H1 (cell line): ENCODE measurements at regions not wholly inside any gene's neighbourhood (a gene's known extent, or its start where the extent isn't known, plus 50 kb on each side); places are given as distances from the start of the nearest gene placed in this dataset.

Experiments
- CTCF ChIA-PET: fragments of 300-600 bp; sonication (Branson Sonifier 250); formaldehyde crosslinking; loops from one replicate; lab custom pipeline; 2021; ENCODE audit not compliant: partially characterized antibody; lab: Charles Lee
- POLR2A ChIA-PET: fragments of 300-600 bp; sonication (Branson Sonifier 250); formaldehyde crosslinking; loops from one replicate; lab custom pipeline; 2021; ENCODE audit warnings: inconsistent platforms; ENCODE audit not compliant: partially characterized antibody; lab: Charles Lee
- DNase-seq, 2 experiments: peaks; one replicate each; pipeline versions ENCODE4 v3.0.0 to v3.0.0-alpha.2; 2010 to 2022; ENCODE audit warnings: low spot score in 2 of 2, low read depth in 1 of 2, mixed read lengths in 1 of 2
- FAIRE-seq: peaks from 2 replicates; lab custom pipeline; 2011; peaks lifted over from hg19 to GRCh38; lab: Jason Lieb, UNC
- H2AFZ ChIP-seq: 2 replicates; pipeline ENCODE4 v1.8.1; 2012; ENCODE audit warnings: low read length, inconsistent platforms
- H2AK5ac ChIP-seq: 2 replicates; pipeline ENCODE4 v1.6.1; 2013; ENCODE audit warnings: low read depth, low read length
- H2BK120ac ChIP-seq: replicated peaks from 2 replicates; pipeline ENCODE3; 2013; ENCODE audit warnings: low read depth, low read length, inconsistent platforms
- H2BK12ac ChIP-seq: 2 replicates; pipeline ENCODE4 v1.6.1; 2013; ENCODE audit warnings: low read depth, low read length
- H2BK15ac ChIP-seq: 2 replicates; pipeline ENCODE4 v1.6.1; 2013; ENCODE audit warnings: low read length
- H2BK20ac ChIP-seq: 2 replicates; pipeline ENCODE4 v1.6.1; 2013; ENCODE audit warnings: low read length
- H2BK5ac ChIP-seq: 2 replicates; pipeline ENCODE4 v1.6.1; 2013; ENCODE audit warnings: low read depth, low read length
- H3K14ac ChIP-seq: 2 replicates; pipeline ENCODE4 v1.6.1; 2013; ENCODE audit warnings: inconsistent platforms; ENCODE audit not compliant: insufficient read length
- H3K18ac ChIP-seq: 2 replicates; pipeline ENCODE4 v1.6.1; 2013; ENCODE audit warnings: low read length; ENCODE audit errors: extremely low read depth
- H3K23ac ChIP-seq: 2 replicates; pipeline ENCODE4 v1.6.1; 2013; ENCODE audit warnings: inconsistent platforms; ENCODE audit not compliant: insufficient read length
- H3K23me2 ChIP-seq: 2 replicates; pipeline ENCODE4 v1.6.1; 2013; ENCODE audit warnings: low read depth, low read length
- H3K27ac ChIP-seq: 2 replicates; pipeline ENCODE4 v1.6.1; 2011; ENCODE audit warnings: low read depth, low read length, inconsistent platforms
- H3K27me3 ChIP-seq, 4 experiments: replicated peaks in 1 of 4; 1 replicate in 1 of 4; 2 replicates in 3 of 4; pipeline versions ENCODE4 v1.6.1 to v1.8.1; 2011 to 2013; ENCODE audit warnings: low read length in 3 of 4, mild to moderate bottlenecking in 3 of 4, inconsistent platforms in 2 of 4, mixed read lengths in 2 of 4, moderate library complexity in 1 of 4; ENCODE audit not compliant: control insufficient read depth in 3 of 4, insufficient read depth in 3 of 4; ENCODE audit errors: extremely low read depth in 1 of 4
- H3K36me3 ChIP-seq, 4 experiments: 2 replicates each; pipeline versions ENCODE4 v1.6.1 to v1.8.1; 2011 to 2013; ENCODE audit warnings: mild to moderate bottlenecking in 4 of 4, low read length in 3 of 4, moderate library complexity in 2 of 4, control low read depth in 1 of 4, inconsistent platforms in 1 of 4; ENCODE audit not compliant: insufficient read depth in 4 of 4, control insufficient read depth in 2 of 4
- H3K4ac ChIP-seq: replicated peaks from 2 replicates; pipeline ENCODE3; 2013; ENCODE audit warnings: low read length, low read depth, mixed read lengths, inconsistent platforms; ENCODE audit not compliant: insufficient read length
- H3K4me1 ChIP-seq, 4 experiments: replicated peaks in 1 of 4; 1 replicate in 1 of 4; 2 replicates in 3 of 4; pipeline versions ENCODE4 v1.6.1 to v1.8.1; 2011 to 2013; ENCODE audit warnings: low read length in 3 of 4, inconsistent platforms in 2 of 4, mixed read lengths in 1 of 4; ENCODE audit not compliant: insufficient read depth in 4 of 4, control insufficient read depth in 3 of 4
- H3K4me2 ChIP-seq, 2 experiments: 2 replicates each; pipeline versions ENCODE4 v1.6.1 to v1.8.1; 2011 to 2013; ENCODE audit warnings: low read depth in 2 of 2, low read length in 2 of 2, control low read depth in 1 of 2, inconsistent platforms in 1 of 2, mild to moderate bottlenecking in 1 of 2; ENCODE audit not compliant: insufficient read depth in 1 of 2
- H3K4me3 ChIP-seq, 4 experiments: fragments of 200-600, 300-600 bp in 1 of 4; sonication (generic), shearing (Covaris generic), sonication (Bioruptor Twin) in 1 of 4; 2 replicates each; pipeline versions ENCODE4 v1.5.1 to v1.8.1; 2011 to 2016; ENCODE audit warnings: low read length in 4 of 4, low read depth in 3 of 4, control low read depth in 2 of 4, inconsistent platforms in 2 of 4, mild to moderate bottlenecking in 2 of 4, mixed read lengths in 1 of 4, moderate library complexity in 1 of 4; ENCODE audit not compliant: insufficient read depth in 2 of 4; ENCODE audit errors: extremely low read depth in 1 of 4
- H3K56ac ChIP-seq: replicated peaks from 2 replicates; pipeline ENCODE3; 2013; ENCODE audit warnings: low read depth, mild to moderate bottlenecking, mixed read lengths, low read length, inconsistent platforms; ENCODE audit not compliant: insufficient read length
- H3K79me1 ChIP-seq: 2 replicates; pipeline ENCODE4 v1.6.1; 2013; ENCODE audit warnings: low read depth, low read length, control low read depth
- H3K79me2 ChIP-seq, 2 experiments: 2 replicates each; pipeline versions ENCODE4 v1.6.1 to v1.8.1; 2012 to 2013; ENCODE audit warnings: low read length in 2 of 2, mild to moderate bottlenecking in 2 of 2, inconsistent platforms in 1 of 2; ENCODE audit not compliant: insufficient read depth in 2 of 2, control insufficient read depth in 1 of 2
- H3K9ac ChIP-seq, 4 experiments: replicated peaks in 1 of 4; 1 replicate in 1 of 4; 2 replicates in 3 of 4; pipeline versions ENCODE4 v1.6.1 to v1.8.1; 2011 to 2013; ENCODE audit warnings: low read depth in 3 of 4, low read length in 3 of 4, control low read depth in 2 of 4, mild to moderate bottlenecking in 2 of 4, moderate library complexity in 2 of 4, inconsistent platforms in 1 of 4; ENCODE audit errors: extremely low read depth in 1 of 4
- H3K9me3 ChIP-seq, 2 experiments: 2 replicates each; pipeline versions ENCODE4 v1.6.1 to v1.8.1; 2012 to 2013; ENCODE audit warnings: mild to moderate bottlenecking in 2 of 2, moderate library complexity in 2 of 2, control low read depth in 1 of 2, inconsistent platforms in 1 of 2, low read depth in 1 of 2, low read length in 1 of 2, mixed read lengths in 1 of 2; ENCODE audit not compliant: insufficient read depth in 2 of 2
- H4K20me1 ChIP-seq, 2 experiments: replicated peaks in 1 of 2; 2 replicates each; pipeline versions ENCODE3 to v1.8.1; 2011 to 2013; ENCODE audit warnings: inconsistent platforms in 2 of 2, low read length in 2 of 2, mild to moderate bottlenecking in 1 of 2; ENCODE audit not compliant: insufficient read depth in 2 of 2, control insufficient read depth in 1 of 2
- H4K5ac ChIP-seq: 2 replicates; pipeline ENCODE4 v1.6.1; 2013; ENCODE audit warnings: low read length, low read depth, mixed read lengths, inconsistent platforms; ENCODE audit not compliant: insufficient read length
- H4K8ac ChIP-seq: 2 replicates; pipeline ENCODE4 v1.8.0; 2013; ENCODE audit warnings: mild to moderate bottlenecking, moderate library complexity, low read length, inconsistent platforms; ENCODE audit not compliant: insufficient read depth; ENCODE audit errors: extremely low read depth
- H4K91ac ChIP-seq: replicated peaks from 2 replicates; pipeline ENCODE3; 2013; ENCODE audit warnings: low read length, mixed read lengths, inconsistent platforms; ENCODE audit not compliant: insufficient read length
- ASH2L ChIP-seq: fragments of 200-600, 300-600 bp; sonication (generic); IDR thresholded peaks from one replicate; pipeline ENCODE4 v1.7.1; 2017; ENCODE audit warnings: low read length
- CTBP2 ChIP-seq: IDR thresholded peaks from 2 replicates; pipeline ENCODE4 v1.7.0; 2011; ENCODE audit warnings: borderline replicate concordance, mild to moderate bottlenecking, moderate library complexity, mixed read lengths, low read length; ENCODE audit not compliant: insufficient read depth, insufficient read length
- EP300 ChIP-seq, 2 experiments: IDR thresholded peaks; 1 replicate in 1 of 2; 2 replicates in 1 of 2; pipeline ENCODE4 v1.6.1; 2011 to 2012; ENCODE audit warnings: low read depth in 2 of 2, low read length in 2 of 2, mild to moderate bottlenecking in 2 of 2, borderline replicate concordance in 1 of 2, inconsistent platforms in 1 of 2, moderate library complexity in 1 of 2
- EZH2 ChIP-seq: fragments of 200-600 bp; sonication (generic); IDR thresholded peaks from 2 replicates; pipeline ENCODE4 v1.7.1; 2012; ENCODE audit warnings: low read depth, mild to moderate bottlenecking, moderate library complexity, low read length, inconsistent platforms; ENCODE audit not compliant: severe bottlenecking
- FOSL1 ChIP-seq: IDR thresholded peaks from 2 replicates; pipeline ENCODE4 v1.6.1; 2011; ENCODE audit warnings: mild to moderate bottlenecking, low read depth, low read length, moderate library complexity; ENCODE audit not compliant: insufficient read depth
- GTF2F1 ChIP-seq: IDR thresholded peaks from 2 replicates; pipeline ENCODE4 v1.6.1; 2012; ENCODE audit warnings: low read depth, low read length, improper control_type of control experiment, borderline replicate concordance
- HDAC2 ChIP-seq, 2 experiments: fragments of 300-600 bp in 1 of 2; sonication (generic) in 1 of 2; IDR thresholded peaks; 2 replicates each; pipeline ENCODE4 v1.6.1; 2011 to 2012; ENCODE audit warnings: low read depth in 2 of 2, low read length in 2 of 2, mild to moderate bottlenecking in 2 of 2, moderate library complexity in 2 of 2, borderline replicate concordance in 1 of 2, inconsistent platforms in 1 of 2
- NRF1 ChIP-seq: IDR thresholded peaks from 2 replicates; pipeline ENCODE4 v1.6.1; 2011; ENCODE audit warnings: mild to moderate bottlenecking, low read depth, low read length, improper control_type of control experiment
- POLR2AphosphoS5 ChIP-seq: IDR thresholded peaks from 2 replicates; pipeline ENCODE4 v1.6.1; 2011; ENCODE audit warnings: low read depth, low read length
- RXRA ChIP-seq: IDR thresholded peaks from 2 replicates; pipeline ENCODE4 v1.6.1; 2011; ENCODE audit warnings: low read depth, mild to moderate bottlenecking, low read length, moderate library complexity; ENCODE audit not compliant: insufficient read depth
- SRF ChIP-seq: IDR thresholded peaks from 2 replicates; pipeline ENCODE4 v1.6.1; 2011; ENCODE audit warnings: mild to moderate bottlenecking, low read depth, low read length, moderate library complexity
- TF ChIP-seq, protein P1 (sequence below): IDR thresholded peaks from 2 replicates; pipeline ENCODE4 v1.6.1; 2012; ENCODE audit warnings: low read length, inconsistent platforms
- TF ChIP-seq, protein P2 (sequence below): IDR thresholded peaks from 2 replicates; pipeline ENCODE4 v1.6.1; 2012; ENCODE audit warnings: inconsistent platforms

DNA sequence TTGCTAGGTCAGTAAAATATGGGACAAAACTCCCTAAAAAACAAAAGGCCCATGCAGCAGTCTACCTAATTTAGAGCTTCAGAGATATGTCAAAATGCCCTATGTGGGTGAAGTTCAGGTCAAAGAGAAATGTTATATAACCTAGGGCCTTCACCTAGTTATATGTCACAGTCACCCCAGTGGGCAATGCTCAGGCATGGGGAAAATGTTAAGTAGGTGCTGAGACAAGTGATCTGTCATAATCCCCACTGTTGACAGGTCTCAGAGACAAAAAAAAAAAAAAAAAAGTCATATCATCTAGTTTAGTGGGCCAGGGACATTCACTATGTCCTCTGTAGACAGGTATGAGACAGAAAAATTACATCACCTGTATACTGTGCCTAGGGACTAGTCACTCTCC, 128.6 kb upstream of the ZNF91 start:
- Histone ChIP-seq H2AK5ac (no peak overlapping the region), H3K9me3 (peaks cover 58 to 89% of the 10 kb centered on the region in 2 experiments), H3K18ac (no peak overlapping the region), H3K23me2 (no peaks in the 10 kb centered on the region; the same call in 1 of the 2 replicates)
- TF ChIP-seq HDAC2 (IDR thresholded peaks at IDR 0.05; ENCODE audit: borderline replicate concordance in 1 of 2, low read depth in 2 of 2, low read length in 2 of 2), result no peak
- no peak for TF ChIP-seq ASH2L
- no peak for TF ChIP-seq GTF2F1
- no peak for TF ChIP-seq EZH2
- TF ChIP-seq NRF1, result no peak
- TF ChIP-seq FOSL1, result no peak
- TF ChIP-seq POLR2AphosphoS5, result no peak
- TF ChIP-seq RXRA, result no peak
- TF ChIP-seq, protein P1, sequence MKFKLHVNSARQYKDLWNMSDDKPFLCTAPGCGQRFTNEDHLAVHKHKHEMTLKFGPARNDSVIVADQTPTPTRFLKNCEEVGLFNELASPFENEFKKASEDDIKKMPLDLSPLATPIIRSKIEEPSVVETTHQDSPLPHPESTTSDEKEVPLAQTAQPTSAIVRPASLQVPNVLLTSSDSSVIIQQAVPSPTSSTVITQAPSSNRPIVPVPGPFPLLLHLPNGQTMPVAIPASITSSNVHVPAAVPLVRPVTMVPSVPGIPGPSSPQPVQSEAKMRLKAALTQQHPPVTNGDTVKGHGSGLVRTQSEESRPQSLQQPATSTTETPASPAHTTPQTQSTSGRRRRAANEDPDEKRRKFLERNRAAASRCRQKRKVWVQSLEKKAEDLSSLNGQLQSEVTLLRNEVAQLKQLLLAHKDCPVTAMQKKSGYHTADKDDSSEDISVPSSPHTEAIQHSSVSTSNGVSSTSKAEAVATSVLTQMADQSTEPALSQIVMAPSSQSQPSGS, result no peak
- no peak for TF ChIP-seq EP300 (IDR thresholded peaks at IDR 0.05; ENCODE audit: borderline replicate concordance in 1 of 2, low read depth in 2 of 2, low read length in 2 of 2)
- TF ChIP-seq, protein P2, sequence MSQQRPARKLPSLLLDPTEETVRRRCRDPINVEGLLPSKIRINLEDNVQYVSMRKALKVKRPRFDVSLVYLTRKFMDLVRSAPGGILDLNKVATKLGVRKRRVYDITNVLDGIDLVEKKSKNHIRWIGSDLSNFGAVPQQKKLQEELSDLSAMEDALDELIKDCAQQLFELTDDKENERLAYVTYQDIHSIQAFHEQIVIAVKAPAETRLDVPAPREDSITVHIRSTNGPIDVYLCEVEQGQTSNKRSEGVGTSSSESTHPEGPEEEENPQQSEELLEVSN, result no peak
- TF ChIP-seq CTBP2, result no peak
- no peak for TF ChIP-seq SRF
- TF ChIP-seq, all 59 proteins: peak for 0
- H3K4me2 ChIP-seq, result no peak overlapping the region
- ChIA-PET POLR2A (no interaction called here), CTCF (no interaction called here)
- no peak overlapping the region for H2BK5ac ChIP-seq
- no peak overlapping the region for H3K4me3 ChIP-seq
- no peak overlapping the region for H2BK20ac ChIP-seq
- H3K27me3 ChIP-seq, result no peaks in the 10 kb centered on the region
- no peak overlapping the region for H3K23ac ChIP-seq
- H3K27ac ChIP-seq, result no peak overlapping the region
- no peak overlapping the region for H3K4ac ChIP-seq
- FAIRE-seq (no peak), DNase-seq (no peak)
- H2AFZ ChIP-seq, result no peak overlapping the region
- H4K91ac ChIP-seq, result no peak overlapping the region
- H4K5ac ChIP-seq, result no peak overlapping the region
- H2BK15ac ChIP-seq, result no peak overlapping the region
- H2BK120ac ChIP-seq, result no peak overlapping the region
- no peak overlapping the region for H2BK12ac ChIP-seq
- H4K8ac ChIP-seq, result no peak overlapping the region
- no peaks in the 10 kb centered on the region for H3K36me3 ChIP-seq
- H3K79me2 ChIP-seq, result no peaks in the 10 kb centered on the region
- H4K20me1 ChIP-seq, result no peaks in the 10 kb centered on the region
- H3K4me1 ChIP-seq, result no peaks in the 10 kb centered on the region
- H3K56ac ChIP-seq, result no peak overlapping the region
- no peaks in the 10 kb centered on the region for H3K79me1 ChIP-seq
- no peak overlapping the region for H3K9ac ChIP-seq
- H3K14ac ChIP-seq, result no peak overlapping the region
